Epithelial cell of esophagus (primary cell): ENCODE measurements at regions not wholly inside any gene's neighbourhood (a gene's known extent, or its start where the extent isn't known, plus 50 kb on each side); places are given as distances from the start of the nearest gene placed in this dataset.

Source experiments
- DNase-seq: peaks from one replicate; pipeline ENCODE4 v3.0.0; 2010; ENCODE audit warnings: low read depth
- H3K4me3 ChIP-seq: 2 replicates; pipeline ENCODE4 v1.5.1; 2011; ENCODE audit warnings: mild to moderate bottlenecking, low read length, control low read depth
- CTCF ChIP-seq: IDR thresholded peaks from 2 replicates; pipeline ENCODE4 v1.5.1; 2011; ENCODE audit warnings: low read depth, mild to moderate bottlenecking, low read length, control low read depth, inconsistent platforms; ENCODE audit not compliant: insufficient read depth; ENCODE audit errors: missing control alignments

- no peak overlapping the region for H3K4me3 ChIP-seq
- TF ChIP-seq CTCF: no peak
- no peak for DNase-seq
Observed at GRCh38 chr12:41942354-41942753, 202.3 kb downstream of the GXYLT1 start.

GRCh38 chr12:41941079-41941478 lies 203.6 kb downstream of the GXYLT1 start:
- no peak overlapping the region for H3K4me3 ChIP-seq
- no peak for DNase-seq
- TF ChIP-seq CTCF: no peak

- TF ChIP-seq CTCF: no peak
- no peak overlapping the region for H3K4me3 ChIP-seq
- DNase-seq: no peak
Observed at GRCh38 chr12:41940571-41940970, 204.1 kb downstream of the GXYLT1 start.

- DNase-seq: no peak
- TF ChIP-seq CTCF: no peak
- H3K4me3 ChIP-seq: no peak overlapping the region
Observed at GRCh38 chr12:41936333-41936732, 208.3 kb downstream of the GXYLT1 start.

GRCh38 chr12:41935911-41936310 lies 208.8 kb downstream of the GXYLT1 start:
- no peak overlapping the region for H3K4me3 ChIP-seq
- TF ChIP-seq CTCF: no peak
- no peak for DNase-seq

GRCh38 chr12:41932470-41932991 lies 212.1 kb downstream of the GXYLT1 start:
- no peak for TF ChIP-seq CTCF
- peak overlapping the region; percentile 32 for H3K4me3 ChIP-seq
- peak; percentile 18 for DNase-seq

GRCh38 chr12:41930866-41931437 lies 213.7 kb downstream of the GXYLT1 start:
- DNase-seq: no peak
- TF ChIP-seq CTCF: no peak
- no peak overlapping the region for H3K4me3 ChIP-seq
